Fibroblast of peridontal ligament (primary cell): ENCODE measurements at regions not wholly inside any gene's neighbourhood (a gene's known extent, or its start where the extent isn't known, plus 50 kb on each side); places are given as distances from the start of the nearest gene placed in this dataset.
"Not testable (repeated sequence)": the region's sequence is repeated elsewhere in the genome, so short reads cannot be mapped to it uniquely, and the experiment has no call there.

Experiments
- DNase-seq: peaks from one replicate; pipeline ENCODE4 v3.0.0-alpha.2; 2010; ENCODE audit errors: extremely low read depth

GRCh38 chr7:79781716-79782115 is 328.2 kb upstream of the MAGI2 start:
- no peak for DNase-seq

GRCh38 chr7:79778786-79779770 is 325.6 kb upstream of the MAGI2 start:
- DNase-seq = peak; percentile 97

GRCh38 chr7:79775911-79776310 is 322.4 kb upstream of the MAGI2 start:
- DNase-seq = no peak

DNA sequence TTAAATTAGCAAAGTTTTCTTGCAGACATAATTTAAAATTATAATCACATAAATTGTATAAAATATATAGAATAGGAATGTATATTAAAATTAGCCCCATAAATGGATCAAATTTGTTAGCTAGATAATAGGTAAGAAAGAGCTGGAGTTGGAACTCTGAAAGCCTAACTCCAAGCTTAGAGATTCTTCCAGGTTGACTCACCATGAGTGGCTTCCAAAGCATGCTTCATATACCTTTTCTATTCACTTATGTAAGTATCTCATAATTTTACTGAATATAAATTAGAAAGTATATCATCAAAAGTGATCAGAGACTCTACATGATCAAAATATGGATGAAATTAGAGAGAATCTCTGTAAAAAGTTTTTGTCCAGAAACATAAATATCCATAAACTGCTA is 320.7 kb upstream of the MAGI2 start:
- no peak for DNase-seq

GRCh38 chr7:79770970-79771369 is 317.5 kb upstream of the MAGI2 start:
- no peak for DNase-seq

GRCh38 chr7:79770063-79770462 is 316.6 kb upstream of the MAGI2 start:
- peak; percentile 34 for DNase-seq

DNA sequence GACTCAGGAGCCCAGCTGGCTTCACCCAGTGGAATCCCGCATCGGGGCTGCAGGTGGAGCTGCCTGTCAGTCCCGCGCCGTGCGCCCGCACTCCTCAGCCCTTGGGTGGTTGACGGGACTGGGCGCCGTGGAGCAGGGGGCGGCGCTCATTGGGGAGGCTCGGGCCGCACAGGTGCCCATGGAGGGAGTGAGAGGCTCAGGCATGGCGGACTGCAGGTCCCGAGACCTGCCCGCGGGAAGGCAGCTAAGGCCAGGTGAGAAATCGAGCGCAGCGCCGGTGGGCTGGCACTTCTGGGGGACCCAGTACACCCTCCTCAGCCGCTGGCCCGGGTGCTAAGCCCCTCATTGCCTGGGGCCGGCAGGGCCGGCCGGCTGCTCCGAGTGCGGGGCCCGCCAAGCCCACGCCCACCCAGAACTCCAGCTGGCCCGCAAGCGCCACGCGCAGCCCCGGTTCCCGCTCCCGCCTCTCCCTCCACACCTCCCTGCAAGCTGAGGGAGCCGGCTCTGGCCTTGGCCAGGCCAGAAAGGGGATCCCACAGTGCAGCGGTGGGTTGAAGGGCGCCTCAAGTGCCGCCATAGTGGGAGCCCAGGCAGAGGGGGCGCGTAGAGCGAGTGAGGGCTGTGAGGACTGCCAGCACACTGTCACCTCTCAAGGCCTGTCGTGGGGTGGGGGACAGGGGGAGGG is 314.6 kb upstream of the MAGI2 start:
- DNase-seq = not testable (repeated sequence)

- DNase-seq = not testable (repeated sequence)
These were observed 313.7 kb upstream of the MAGI2 start for GRCh38 chr7:79767192-79767591.

GRCh38 chr7:79761876-79762429 is 308.5 kb upstream of the MAGI2 start:
- DNase-seq = no peak

- DNase-seq = not testable (repeated sequence)
These were observed 297.5 kb upstream of the MAGI2 start for GRCh38 chr7:79750941-79751340.

GRCh38 chr7:79749856-79750255 is 296.4 kb upstream of the MAGI2 start:
- DNase-seq = no peak

DNA sequence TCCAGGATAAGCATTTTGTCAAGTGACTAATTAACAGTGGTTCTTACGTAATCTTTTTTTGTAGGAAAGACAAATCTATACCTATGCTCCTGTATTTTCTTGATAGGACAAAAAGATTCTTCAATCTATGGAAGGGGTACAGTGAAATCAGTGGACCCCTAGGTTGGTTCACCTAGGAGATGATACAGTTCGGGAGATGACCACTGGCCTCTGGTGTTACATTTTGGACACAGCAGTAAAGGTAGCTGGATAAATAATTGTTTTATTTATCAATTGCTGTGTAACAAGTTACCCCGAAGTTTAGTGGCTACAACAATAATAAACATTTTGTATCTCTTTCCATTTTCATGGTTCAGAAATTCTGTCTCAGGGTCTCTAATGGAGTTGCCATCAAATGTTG is 288.2 kb upstream of the MAGI2 start:
- DNase-seq = no peak

DNA sequence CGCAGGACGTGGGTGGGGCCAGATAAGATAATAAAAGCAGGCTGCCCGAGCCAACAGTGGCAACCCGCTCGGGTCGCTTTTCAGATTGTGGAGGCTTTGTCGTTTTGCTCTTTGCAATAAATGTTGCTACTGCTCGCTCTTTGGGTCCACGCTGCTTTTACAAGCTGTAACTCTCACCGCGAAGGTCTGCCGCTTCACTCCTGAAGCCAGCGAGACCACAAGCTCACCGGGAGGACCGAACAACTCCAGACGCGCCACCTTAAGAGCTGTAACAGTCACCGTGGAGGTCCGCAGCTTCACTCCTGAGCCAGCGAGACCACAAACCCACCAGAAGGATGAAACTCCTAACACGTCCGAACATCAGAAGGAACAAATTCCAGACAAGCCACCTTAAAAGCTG is 286.6 kb upstream of the MAGI2 start:
- DNase-seq = no peak

GRCh38 chr7:79739036-79739709 is 285.7 kb upstream of the MAGI2 start:
- DNase-seq = not testable (repeated sequence)

DNA sequence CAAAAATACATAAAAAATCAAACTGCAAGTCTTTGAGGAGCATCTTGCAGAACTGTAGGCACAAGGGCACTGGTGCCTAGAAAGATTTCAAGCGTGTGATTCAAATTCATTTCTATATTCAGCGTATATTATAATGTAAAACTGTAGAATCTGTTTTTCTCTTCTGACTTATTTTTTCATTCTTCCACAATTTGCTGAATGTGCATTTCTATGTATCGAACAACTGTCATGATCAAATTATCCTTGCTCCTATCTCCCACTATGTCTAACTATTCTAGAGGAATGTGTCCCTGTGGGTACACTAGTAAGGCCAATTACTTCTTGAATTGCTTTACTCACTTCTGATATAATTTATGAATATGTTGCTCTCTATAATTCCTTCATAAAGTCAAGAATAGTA is 283.0 kb upstream of the MAGI2 start:
- DNase-seq = no peak

DNA sequence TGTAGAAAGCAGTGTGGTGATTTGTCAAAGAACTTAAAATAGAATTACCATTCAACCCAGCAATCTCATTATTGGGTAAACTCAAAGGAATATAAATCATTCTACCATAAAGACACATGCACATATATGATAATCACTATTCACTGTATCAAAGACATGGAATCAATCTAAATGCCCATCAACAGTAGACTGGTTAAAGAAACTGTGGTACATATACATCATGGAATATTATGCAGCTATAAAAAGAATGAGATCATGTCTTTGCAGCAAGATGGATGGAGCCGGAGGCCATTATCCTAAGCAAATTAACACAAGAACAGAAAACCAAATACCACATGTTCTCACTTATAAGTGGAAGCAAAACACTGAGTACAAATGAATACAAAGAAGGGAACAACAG is 281.5 kb upstream of the MAGI2 start:
- DNase-seq = no peak

- no peak for DNase-seq
These were observed 280.7 kb upstream of the MAGI2 start for GRCh38 chr7:79734181-79734580.

DNA sequence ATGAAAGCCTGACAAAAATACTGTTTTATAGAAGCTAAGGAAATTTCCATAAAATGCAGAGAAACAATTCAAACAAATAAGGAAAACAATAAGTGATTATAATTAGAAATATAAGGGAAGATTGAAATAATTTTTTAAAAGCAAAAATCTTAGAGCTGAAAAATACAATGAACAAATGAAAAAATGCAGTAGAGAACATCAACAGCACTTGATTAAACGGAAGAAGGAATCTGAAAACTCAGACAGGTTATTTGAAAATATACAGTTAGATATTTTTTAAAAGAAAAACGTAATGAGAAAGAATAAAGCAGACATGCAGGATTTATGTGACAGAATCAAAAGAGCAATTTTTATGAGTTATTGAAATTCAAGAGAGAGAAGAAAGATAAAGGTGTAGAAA is 279.1 kb upstream of the MAGI2 start:
- no peak for DNase-seq

- DNase-seq = no peak
These were observed 277.5 kb upstream of the MAGI2 start for GRCh38 chr7:79730971-79731370.

- no peak for DNase-seq
These were observed 270.6 kb upstream of the MAGI2 start for GRCh38 chr7:79723833-79724618.

GRCh38 chr7:79722217-79722616 is 268.8 kb upstream of the MAGI2 start:
- no peak for DNase-seq
